ENCODE measurements at regions not wholly inside any gene's neighbourhood (a gene's known extent, or its start where the extent isn't known, plus 50 kb on each side); places are given as distances from the start of the nearest gene placed in this dataset.

DNA sequence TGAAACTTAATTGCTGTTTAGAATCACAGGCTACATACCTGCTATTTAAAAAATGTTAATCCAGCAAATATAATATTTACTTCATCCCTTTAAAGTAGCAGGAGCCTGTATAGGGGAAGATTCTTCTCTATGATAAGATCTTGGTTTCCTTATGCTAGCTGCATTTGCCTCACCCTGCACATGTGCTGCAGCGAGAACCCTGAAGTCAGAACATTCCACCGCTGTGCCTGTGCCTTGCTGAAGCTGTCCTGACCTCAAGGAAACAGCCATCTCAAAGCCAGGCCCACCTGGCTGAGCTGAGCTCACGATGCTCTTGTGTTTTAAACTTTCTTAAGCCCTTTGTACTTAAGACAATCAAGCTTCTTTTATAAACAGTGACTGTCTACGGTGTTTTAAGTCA is 355.0 kb upstream of the PCDH20 start:
- TF ChIP-seq NR2F2 (IDR thresholded peaks at IDR 0.05) (no peak), RAD21 (IDR thresholded peaks at IDR 0.05) (no peak), FOXA2 (IDR thresholded peaks at IDR 0.05) (no peak), SP1 (IDR thresholded peaks at IDR 0.05) (no peak), RXRA (IDR thresholded peaks at IDR 0.05) (no peak), JUND (IDR thresholded peaks at IDR 0.05) (no peak), EGR1 (IDR thresholded peaks at IDR 0.05; ENCODE audit: low read depth in 2 of 2) (no peak), TAF1 (conservative IDR thresholded peaks at IDR 0.05) (no peak), YY1 (IDR thresholded peaks at IDR 0.05) (no peak), GABPA (IDR thresholded peaks at IDR 0.05 in 1 of 2, conservative IDR thresholded peaks at IDR 0.05 in 1 of 2) (no peak), FOXA1 (IDR thresholded peaks at IDR 0.05) (no peak), HNF4A (conservative IDR thresholded peaks at IDR 0.05) (no peak)
- TF ChIP-seq, protein P1, sequence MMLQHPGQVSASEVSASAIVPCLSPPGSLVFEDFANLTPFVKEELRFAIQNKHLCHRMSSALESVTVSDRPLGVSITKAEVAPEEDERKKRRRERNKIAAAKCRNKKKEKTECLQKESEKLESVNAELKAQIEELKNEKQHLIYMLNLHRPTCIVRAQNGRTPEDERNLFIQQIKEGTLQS (IDR thresholded peaks at IDR 0.05): no peak
- TF ChIP-seq, protein P2, sequence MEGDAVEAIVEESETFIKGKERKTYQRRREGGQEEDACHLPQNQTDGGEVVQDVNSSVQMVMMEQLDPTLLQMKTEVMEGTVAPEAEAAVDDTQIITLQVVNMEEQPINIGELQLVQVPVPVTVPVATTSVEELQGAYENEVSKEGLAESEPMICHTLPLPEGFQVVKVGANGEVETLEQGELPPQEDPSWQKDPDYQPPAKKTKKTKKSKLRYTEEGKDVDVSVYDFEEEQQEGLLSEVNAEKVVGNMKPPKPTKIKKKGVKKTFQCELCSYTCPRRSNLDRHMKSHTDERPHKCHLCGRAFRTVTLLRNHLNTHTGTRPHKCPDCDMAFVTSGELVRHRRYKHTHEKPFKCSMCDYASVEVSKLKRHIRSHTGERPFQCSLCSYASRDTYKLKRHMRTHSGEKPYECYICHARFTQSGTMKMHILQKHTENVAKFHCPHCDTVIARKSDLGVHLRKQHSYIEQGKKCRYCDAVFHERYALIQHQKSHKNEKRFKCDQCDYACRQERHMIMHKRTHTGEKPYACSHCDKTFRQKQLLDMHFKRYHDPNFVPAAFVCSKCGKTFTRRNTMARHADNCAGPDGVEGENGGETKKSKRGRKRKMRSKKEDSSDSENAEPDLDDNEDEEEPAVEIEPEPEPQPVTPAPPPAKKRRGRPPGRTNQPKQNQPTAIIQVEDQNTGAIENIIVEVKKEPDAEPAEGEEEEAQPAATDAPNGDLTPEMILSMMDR (IDR thresholded peaks at IDR 0.05; ENCODE audit: low read depth, low read length, missing input control): no peak
- TF ChIP-seq, protein P3, sequence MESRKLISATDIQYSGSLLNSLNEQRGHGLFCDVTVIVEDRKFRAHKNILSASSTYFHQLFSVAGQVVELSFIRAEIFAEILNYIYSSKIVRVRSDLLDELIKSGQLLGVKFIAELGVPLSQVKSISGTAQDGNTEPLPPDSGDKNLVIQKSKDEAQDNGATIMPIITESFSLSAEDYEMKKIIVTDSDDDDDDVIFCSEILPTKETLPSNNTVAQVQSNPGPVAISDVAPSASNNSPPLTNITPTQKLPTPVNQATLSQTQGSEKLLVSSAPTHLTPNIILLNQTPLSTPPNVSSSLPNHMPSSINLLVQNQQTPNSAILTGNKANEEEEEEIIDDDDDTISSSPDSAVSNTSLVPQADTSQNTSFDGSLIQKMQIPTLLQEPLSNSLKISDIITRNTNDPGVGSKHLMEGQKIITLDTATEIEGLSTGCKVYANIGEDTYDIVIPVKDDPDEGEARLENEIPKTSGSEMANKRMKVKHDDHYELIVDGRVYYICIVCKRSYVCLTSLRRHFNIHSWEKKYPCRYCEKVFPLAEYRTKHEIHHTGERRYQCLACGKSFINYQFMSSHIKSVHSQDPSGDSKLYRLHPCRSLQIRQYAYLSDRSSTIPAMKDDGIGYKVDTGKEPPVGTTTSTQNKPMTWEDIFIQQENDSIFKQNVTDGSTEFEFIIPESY (IDR thresholded peaks at IDR 0.05): no peak
- 61% methylated on average over 4 of the region's 4 CpGs for WGBS

DNA sequence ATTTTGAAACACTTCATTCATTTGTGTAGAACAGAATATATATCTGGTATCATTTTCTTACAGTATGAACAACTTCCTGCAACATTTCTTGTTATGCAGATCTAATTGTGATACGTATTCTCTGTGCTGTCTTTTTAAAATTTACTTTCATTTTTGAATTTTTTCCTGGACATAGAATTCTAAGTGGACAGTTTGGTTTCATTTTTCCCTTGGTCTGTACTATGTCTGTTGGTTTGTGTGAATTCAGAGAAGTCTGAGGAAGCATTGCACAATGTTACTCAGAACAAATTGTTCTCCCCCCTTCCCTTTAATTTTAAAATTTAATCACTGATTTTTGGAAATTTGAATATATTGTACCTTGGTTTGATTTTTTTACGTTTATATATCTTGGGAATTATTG is 352.5 kb upstream of the PCDH20 start:
- no peaks in the 10 kb centered on the region for H3K27me3 ChIP-seq (ENCODE audit: control insufficient read depth in 4 of 4, insufficient read depth in 4 of 4, low read length in 3 of 4)
- no peak overlapping the region for H3K4me3 ChIP-seq (ENCODE audit: low read depth in 1 of 3, low read length in 3 of 3)
- DNase-seq (ENCODE audit: low spot score): no peak
- TF ChIP-seq YY1 (IDR thresholded peaks at IDR 0.05) (no peak), NR2F2 (IDR thresholded peaks at IDR 0.05) (no peak), SP1 (IDR thresholded peaks at IDR 0.05) (no peak), HNF4G (IDR thresholded peaks at IDR 0.05) (no peak), JUND (IDR thresholded peaks at IDR 0.05) (no peak), FOXA2 (IDR thresholded peaks at IDR 0.05) (no peak), TAF1 (conservative IDR thresholded peaks at IDR 0.05) (no peak), HNF4A (conservative IDR thresholded peaks at IDR 0.05) (no peak), FOXA1 (IDR thresholded peaks at IDR 0.05) (no peak), GABPA (IDR thresholded peaks at IDR 0.05 in 1 of 2, conservative IDR thresholded peaks at IDR 0.05 in 1 of 2) (no peak), RXRA (IDR thresholded peaks at IDR 0.05) (no peak), RAD21 (IDR thresholded peaks at IDR 0.05) (no peak)
- TF ChIP-seq, protein P4, sequence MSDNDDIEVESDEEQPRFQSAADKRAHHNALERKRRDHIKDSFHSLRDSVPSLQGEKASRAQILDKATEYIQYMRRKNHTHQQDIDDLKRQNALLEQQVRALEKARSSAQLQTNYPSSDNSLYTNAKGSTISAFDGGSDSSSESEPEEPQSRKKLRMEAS (IDR thresholded peaks at IDR 0.05): no peak
- TF ChIP-seq, protein P3 (IDR thresholded peaks at IDR 0.05): no peak
- TF ChIP-seq, protein P5, sequence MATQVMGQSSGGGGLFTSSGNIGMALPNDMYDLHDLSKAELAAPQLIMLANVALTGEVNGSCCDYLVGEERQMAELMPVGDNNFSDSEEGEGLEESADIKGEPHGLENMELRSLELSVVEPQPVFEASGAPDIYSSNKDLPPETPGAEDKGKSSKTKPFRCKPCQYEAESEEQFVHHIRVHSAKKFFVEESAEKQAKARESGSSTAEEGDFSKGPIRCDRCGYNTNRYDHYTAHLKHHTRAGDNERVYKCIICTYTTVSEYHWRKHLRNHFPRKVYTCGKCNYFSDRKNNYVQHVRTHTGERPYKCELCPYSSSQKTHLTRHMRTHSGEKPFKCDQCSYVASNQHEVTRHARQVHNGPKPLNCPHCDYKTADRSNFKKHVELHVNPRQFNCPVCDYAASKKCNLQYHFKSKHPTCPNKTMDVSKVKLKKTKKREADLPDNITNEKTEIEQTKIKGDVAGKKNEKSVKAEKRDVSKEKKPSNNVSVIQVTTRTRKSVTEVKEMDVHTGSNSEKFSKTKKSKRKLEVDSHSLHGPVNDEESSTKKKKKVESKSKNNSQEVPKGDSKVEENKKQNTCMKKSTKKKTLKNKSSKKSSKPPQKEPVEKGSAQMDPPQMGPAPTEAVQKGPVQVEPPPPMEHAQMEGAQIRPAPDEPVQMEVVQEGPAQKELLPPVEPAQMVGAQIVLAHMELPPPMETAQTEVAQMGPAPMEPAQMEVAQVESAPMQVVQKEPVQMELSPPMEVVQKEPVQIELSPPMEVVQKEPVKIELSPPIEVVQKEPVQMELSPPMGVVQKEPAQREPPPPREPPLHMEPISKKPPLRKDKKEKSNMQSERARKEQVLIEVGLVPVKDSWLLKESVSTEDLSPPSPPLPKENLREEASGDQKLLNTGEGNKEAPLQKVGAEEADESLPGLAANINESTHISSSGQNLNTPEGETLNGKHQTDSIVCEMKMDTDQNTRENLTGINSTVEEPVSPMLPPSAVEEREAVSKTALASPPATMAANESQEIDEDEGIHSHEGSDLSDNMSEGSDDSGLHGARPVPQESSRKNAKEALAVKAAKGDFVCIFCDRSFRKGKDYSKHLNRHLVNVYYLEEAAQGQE (IDR thresholded peaks at IDR 0.05): no peak
- TF ChIP-seq, protein P2 (IDR thresholded peaks at IDR 0.05; ENCODE audit: low read depth, low read length, missing input control): no peak
- TF ChIP-seq, protein P1 (IDR thresholded peaks at IDR 0.05): no peak
- WGBS: 67% methylated on average over 2 of the region's 2 CpGs
- H3K27ac ChIP-seq (ENCODE audit: low read depth in 1 of 2, low read length in 2 of 2): no peak overlapping the region
- H3K36me3 ChIP-seq (ENCODE audit: control insufficient read depth in 4 of 4, insufficient read depth in 3 of 4, low read depth in 1 of 4, low read length in 3 of 4): no peaks in the 10 kb centered on the region
- no peaks in the 10 kb centered on the region for H3K4me1 ChIP-seq (ENCODE audit: control insufficient read depth in 4 of 4, insufficient read depth in 4 of 4, low read length in 3 of 4)
- peaks cover 0 to 8% (median 1%) of the 10 kb centered on the region in 4 donors for H3K9me3 ChIP-seq (ENCODE audit: control insufficient read depth in 4 of 4, low read length in 3 of 4)
- no peak overlapping the region for H3K9ac ChIP-seq (ENCODE audit: low read depth in 1 of 2, low read length in 2 of 2)

More for the DNA sequence above, 355.0 kb upstream of the PCDH20 start:
- no peak overlapping the region for H3K4me3 ChIP-seq (ENCODE audit: low read depth in 1 of 3, low read length in 3 of 3)
- H3K9ac ChIP-seq (ENCODE audit: low read depth in 1 of 2, low read length in 2 of 2): no peak overlapping the region
- no peak for DNase-seq (ENCODE audit: low spot score)
- no peaks in the 10 kb centered on the region for H3K36me3 ChIP-seq (ENCODE audit: control insufficient read depth in 4 of 4, insufficient read depth in 3 of 4, low read depth in 1 of 4, low read length in 3 of 4)
- H3K27me3 ChIP-seq (ENCODE audit: control insufficient read depth in 4 of 4, insufficient read depth in 4 of 4, low read length in 3 of 4): no peaks in the 10 kb centered on the region
- no peaks in the 10 kb centered on the region for H3K4me1 ChIP-seq (ENCODE audit: control insufficient read depth in 4 of 4, insufficient read depth in 4 of 4, low read length in 3 of 4)
- peaks cover 0 to 8% (median 1%) of the 10 kb centered on the region in 4 donors for H3K9me3 ChIP-seq (ENCODE audit: control insufficient read depth in 4 of 4, low read length in 3 of 4)
- H3K27ac ChIP-seq (ENCODE audit: low read depth in 1 of 2, low read length in 2 of 2): no peak overlapping the region

Data from liver (tissue), 8 donors.